SU-DHL-6 (cell line): ENCODE measurements at regions not wholly inside any gene's neighbourhood (a gene's known extent, or its start where the extent isn't known, plus 50 kb on each side); places are given as distances from the start of the nearest gene placed in this dataset.

Experiments used
- H2AFZ ChIP-seq: fragments of 200-600 bp; sonication (generic); 2 replicates; pipeline ENCODE4 v1.6.1; 2014; ENCODE audit warnings: low read depth, mild to moderate bottlenecking, moderate library complexity, mixed read lengths, antibody characterized with exemption, low read length; ENCODE audit not compliant: severe bottlenecking
- H3F3A ChIP-seq: fragments of 200-600 bp; shearing (Covaris generic); 2 replicates; pipeline ENCODE4 v1.6.0; 2016; ENCODE audit warnings: antibody characterized with exemption, mild to moderate bottlenecking; ENCODE audit not compliant: insufficient read depth
- H3K27ac ChIP-seq: fragments of 200-600 bp; sonication (generic); 2 replicates; pipeline ENCODE4 v1.5.1; 2016; ENCODE audit warnings: low read depth, mild to moderate bottlenecking, low read length, moderate library complexity, mixed read lengths
- H3K27me3 ChIP-seq: fragments of 200-600 bp; sonication (generic), shearing (Covaris generic); 2 replicates; pipeline ENCODE4 v1.6.0; 2014; ENCODE audit warnings: mild to moderate bottlenecking, low read length
- H3K36me3 ChIP-seq: fragments of 200-600 bp; sonication (generic); 2 replicates; pipeline ENCODE4 v1.6.1; 2014; ENCODE audit warnings: mild to moderate bottlenecking, low read length, mixed read lengths
- H3K4me2 ChIP-seq: fragments of 300-600, 200-600 bp; shearing (Covaris generic), sonication (generic); 2 replicates; pipeline ENCODE4 v1.6.0; 2014; ENCODE audit warnings: low read length, low read depth, mild to moderate bottlenecking; ENCODE audit not compliant: poor library complexity, severe bottlenecking
- H3K4me3 ChIP-seq: fragments of 200-600 bp; sonication (generic); 2 replicates; pipeline ENCODE4 v1.5.1; 2014; ENCODE audit warnings: antibody characterized with exemption, low read length, mild to moderate bottlenecking, mixed read lengths; ENCODE audit not compliant: insufficient read depth, poor library complexity, severe bottlenecking
- H3K79me2 ChIP-seq: fragments of 200-600 bp; sonication (generic); 2 replicates; pipeline ENCODE4 v1.6.1; 2014; ENCODE audit warnings: mild to moderate bottlenecking, low read length, moderate library complexity; ENCODE audit not compliant: insufficient read depth
- H3K9ac ChIP-seq: fragments of 200-600 bp; sonication (generic); 2 replicates; pipeline ENCODE4 v1.7.0; 2014; ENCODE audit warnings: mild to moderate bottlenecking, low read length
- H3K9me2 ChIP-seq: fragments of 200-600 bp; sonication (generic); replicated peaks from 2 replicates; pipeline ENCODE4 v1.6.1; 2014; ENCODE audit warnings: low read length; ENCODE audit not compliant: insufficient read depth
- H3K9me3 ChIP-seq: fragments of 200-600 bp; sonication (generic); 2 replicates; pipeline ENCODE4 v1.6.1; 2014; ENCODE audit warnings: low read length, mixed read lengths; ENCODE audit not compliant: insufficient read depth
- H4K20me1 ChIP-seq: fragments of 200-600 bp; sonication (generic); 2 replicates; pipeline ENCODE4 v1.6.1; 2014; ENCODE audit warnings: low read depth, mild to moderate bottlenecking, antibody characterized with exemption, low read length, moderate library complexity, mixed read lengths
- EZH2phosphoT487 ChIP-seq: fragments of 200-600 bp; sonication (generic), shearing (Covaris generic); conservative IDR thresholded peaks from 2 replicates; pipeline ENCODE4 v1.6.1; 2018; ENCODE audit warnings: mild to moderate bottlenecking, antibody characterized with exemption, low read length, moderate library complexity, mixed read lengths
- TF ChIP-seq, protein P1 (sequence below): fragments of 200-600 bp; sonication (generic); IDR thresholded peaks from one replicate; pipeline ENCODE4 v1.5.1; 2017; ENCODE audit warnings: antibody characterized with exemption, mild to moderate bottlenecking, low read length, moderate library complexity; ENCODE audit not compliant: insufficient read depth, poor library complexity, severe bottlenecking

DNA sequence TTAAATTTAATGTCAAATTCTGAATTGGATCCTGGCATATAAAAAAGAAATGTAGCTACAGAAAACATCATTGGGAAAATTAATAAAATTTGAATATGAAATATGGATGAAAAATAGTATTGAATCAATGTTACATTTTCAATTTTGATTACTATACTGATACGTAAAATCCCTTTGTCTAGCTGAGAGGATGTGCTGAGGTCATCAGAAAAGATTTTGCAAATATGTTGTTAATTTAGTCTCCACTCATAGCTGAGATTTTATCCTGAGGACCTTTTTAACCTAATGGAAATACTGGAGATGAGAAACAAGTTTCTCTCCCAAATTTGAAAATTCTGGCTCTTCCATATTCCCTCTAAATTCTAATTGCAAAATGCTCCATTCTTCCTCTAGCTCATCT lies 84.4 kb upstream of the ADAMTS16 start:
- Histone ChIP-seq H4K20me1 (no peaks in the 10 kb centered on the region), H3K9ac (no peak overlapping the region), H3K4me3 (no peak overlapping the region), H2AFZ (no peak overlapping the region), H3K9me2 (no peaks in the 10 kb centered on the region), H3K4me2 (no peak overlapping the region), H3K36me3 (no peaks in the 10 kb centered on the region), H3K27ac (no peak overlapping the region), H3K79me2 (no peaks in the 10 kb centered on the region), H3K27me3 (no peaks in the 10 kb centered on the region), H3F3A (no peaks in the 10 kb centered on the region), H3K9me3 (no peaks in the 10 kb centered on the region)
- no peak for TF ChIP-seq EZH2phosphoT487
- TF ChIP-seq, protein P1, sequence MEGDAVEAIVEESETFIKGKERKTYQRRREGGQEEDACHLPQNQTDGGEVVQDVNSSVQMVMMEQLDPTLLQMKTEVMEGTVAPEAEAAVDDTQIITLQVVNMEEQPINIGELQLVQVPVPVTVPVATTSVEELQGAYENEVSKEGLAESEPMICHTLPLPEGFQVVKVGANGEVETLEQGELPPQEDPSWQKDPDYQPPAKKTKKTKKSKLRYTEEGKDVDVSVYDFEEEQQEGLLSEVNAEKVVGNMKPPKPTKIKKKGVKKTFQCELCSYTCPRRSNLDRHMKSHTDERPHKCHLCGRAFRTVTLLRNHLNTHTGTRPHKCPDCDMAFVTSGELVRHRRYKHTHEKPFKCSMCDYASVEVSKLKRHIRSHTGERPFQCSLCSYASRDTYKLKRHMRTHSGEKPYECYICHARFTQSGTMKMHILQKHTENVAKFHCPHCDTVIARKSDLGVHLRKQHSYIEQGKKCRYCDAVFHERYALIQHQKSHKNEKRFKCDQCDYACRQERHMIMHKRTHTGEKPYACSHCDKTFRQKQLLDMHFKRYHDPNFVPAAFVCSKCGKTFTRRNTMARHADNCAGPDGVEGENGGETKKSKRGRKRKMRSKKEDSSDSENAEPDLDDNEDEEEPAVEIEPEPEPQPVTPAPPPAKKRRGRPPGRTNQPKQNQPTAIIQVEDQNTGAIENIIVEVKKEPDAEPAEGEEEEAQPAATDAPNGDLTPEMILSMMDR, result no peak

DNA sequence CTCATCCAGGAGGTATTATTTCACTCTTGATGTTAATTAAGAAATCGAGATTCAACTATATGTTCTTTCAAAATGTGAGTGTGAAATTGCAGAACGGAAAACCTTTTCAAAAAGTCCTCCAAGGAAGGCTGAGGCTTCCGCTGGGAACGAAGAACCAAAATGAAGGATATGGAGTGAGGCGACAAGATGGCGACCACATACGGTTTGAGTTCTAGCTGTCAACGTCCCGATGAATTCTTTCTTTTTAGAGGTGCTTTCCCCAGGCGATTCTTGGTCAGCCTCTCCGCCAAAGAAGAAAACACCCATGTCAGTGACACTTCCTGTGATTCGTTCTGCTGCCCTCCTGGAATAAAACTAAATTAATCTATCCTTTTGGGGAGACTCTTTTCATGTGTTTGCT lies 78.3 kb upstream of the ADAMTS16 start:
- Histone ChIP-seq H3K27me3 (no peaks in the 10 kb centered on the region), H2AFZ (no peak overlapping the region), H3K4me2 (no peak overlapping the region)

DNA sequence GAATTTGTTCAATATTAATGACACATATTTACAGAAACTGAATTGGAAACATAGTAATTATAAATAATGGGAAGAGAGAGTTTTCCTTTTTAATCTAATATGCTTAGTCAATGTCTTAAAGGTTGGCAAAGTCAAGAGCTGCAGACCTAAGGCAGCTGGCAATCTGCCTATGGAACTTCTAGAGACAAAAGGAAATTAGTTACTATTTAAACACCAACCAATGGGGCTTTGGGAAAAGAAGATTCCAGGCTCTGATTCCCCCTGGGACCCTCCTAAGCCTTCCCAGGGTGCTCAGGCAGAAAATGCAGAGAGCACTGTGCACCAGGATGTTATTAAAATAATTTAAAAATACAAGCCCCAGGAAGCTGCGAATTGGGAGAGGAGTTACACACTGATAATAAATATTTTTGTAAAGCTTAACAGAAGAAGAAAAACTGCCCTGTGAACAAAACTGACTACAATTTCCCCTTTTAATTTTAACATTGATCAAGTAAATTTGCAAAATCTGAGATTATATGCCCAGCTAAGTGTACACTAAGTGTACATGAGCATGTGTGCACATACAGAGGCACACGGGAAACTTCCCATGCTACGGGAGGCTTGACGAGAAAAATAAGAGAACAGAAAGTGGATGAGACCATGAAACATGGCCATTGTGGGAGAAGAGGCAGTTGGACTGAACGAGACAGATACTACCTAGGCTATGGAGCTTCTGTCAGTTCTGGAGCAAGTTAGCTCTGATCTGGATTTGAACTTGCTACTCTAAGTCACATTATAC lies 77.4 kb upstream of the ADAMTS16 start:
- Histone ChIP-seq H3F3A (no peaks in the 10 kb centered on the region), H3K4me2 (no peak overlapping the region), H3K9ac (no peak overlapping the region), H3K79me2 (no peaks in the 10 kb centered on the region), H3K9me3 (no peaks in the 10 kb centered on the region), H3K36me3 (no peaks in the 10 kb centered on the region), H3K9me2 (no peaks in the 10 kb centered on the region), H2AFZ (no peak overlapping the region), H4K20me1 (no peaks in the 10 kb centered on the region), H3K27ac (no peak overlapping the region), H3K4me3 (no peak overlapping the region), H3K27me3 (no peaks in the 10 kb centered on the region)
- TF ChIP-seq, protein P1, result no peak
- no peak for TF ChIP-seq EZH2phosphoT487

More for the DNA sequence above, 78.3 kb upstream of the ADAMTS16 start:
- Histone ChIP-seq H3K9me3 (no peaks in the 10 kb centered on the region), H3K9ac (no peak overlapping the region), H4K20me1 (no peaks in the 10 kb centered on the region), H3K79me2 (no peaks in the 10 kb centered on the region), H3K9me2 (no peaks in the 10 kb centered on the region), H3K4me3 (no peak overlapping the region), H3K36me3 (no peaks in the 10 kb centered on the region), H3F3A (no peaks in the 10 kb centered on the region), H3K27ac (no peak overlapping the region)
- TF ChIP-seq, protein P1, result no peak
- TF ChIP-seq EZH2phosphoT487, result no peak
